IMR-90 (cell line): ENCODE measurements at regions not wholly inside any gene's neighbourhood (a gene's known extent, or its start where the extent isn't known, plus 50 kb on each side); places are given as distances from the start of the nearest gene placed in this dataset.

Experiments used
- ATAC-seq: fragments of 200-7000 bp; cut with Tn5 transposase; 2 replicates; pipeline ENCODE4 v1.9.1; 2020; ENCODE audit warnings: low read depth, mild to moderate bottlenecking, moderate library complexity
- BruUV-seq: library from RNA; stranded (reverse); fragments of 400-500 nt; replicated peaks from 2 replicates; lab custom pipeline; 2021; lab: Mats Ljungman, UMichigan
- CTCF ChIA-PET: fragments of 300-600 bp; formaldehyde crosslinking; extraction: SDS; loops from one replicate; lab custom pipeline; 2021; ENCODE audit warnings: antibody characterized with exemption; lab: Yijun Ruan, JAX
- POLR2A ChIA-PET: fragments of 300-600 bp; sonication (Branson Sonifier 250); formaldehyde crosslinking; loops from one replicate; lab custom pipeline; 2022; ENCODE audit warnings: antibody characterized with exemption; ENCODE audit not compliant: unreplicated experiment; lab: Charles Lee
- DNase-seq: peaks from one replicate; pipeline ENCODE4 v3.0.0; 2013
- H2AFZ ChIP-seq: replicated peaks from 2 replicates; pipeline ENCODE3; 2013; ENCODE audit warnings: low read length, mild to moderate bottlenecking; ENCODE audit not compliant: poor library complexity
- H2AK5ac ChIP-seq: 2 replicates; pipeline ENCODE4 v1.6.1; 2013; ENCODE audit warnings: low read depth, low read length, inconsistent platforms
- H2AK9ac ChIP-seq: replicated peaks from 2 replicates; pipeline ENCODE3; 2013; ENCODE audit warnings: mild to moderate bottlenecking, low read depth, low read length, moderate library complexity; ENCODE audit not compliant: poor library complexity
- H2BK120ac ChIP-seq: 2 replicates; pipeline ENCODE4 v1.6.1; 2013; ENCODE audit warnings: low read depth, low read length, inconsistent platforms
- H2BK15ac ChIP-seq: 3 replicates; pipeline ENCODE4 v1.6.1; 2013; ENCODE audit warnings: low read depth, low read length, inconsistent platforms
- H2BK20ac ChIP-seq: 2 replicates; pipeline ENCODE4 v1.6.1; 2013; ENCODE audit warnings: low read depth, mild to moderate bottlenecking, inconsistent platforms, low read length, moderate library complexity
- H2BK5ac ChIP-seq: 2 replicates; pipeline ENCODE4 v1.6.1; 2013; ENCODE audit warnings: mild to moderate bottlenecking, low read depth, low read length, inconsistent platforms; ENCODE audit not compliant: poor library complexity, severe bottlenecking
- H3K14ac ChIP-seq: replicated peaks from 2 replicates; pipeline ENCODE4 v1.6.1; 2013; ENCODE audit warnings: low read depth, low read length, inconsistent platforms
- H3K18ac ChIP-seq: 2 replicates; pipeline ENCODE4 v1.6.1; 2013; ENCODE audit warnings: low read depth, low read length, control low read depth
- H3K23ac ChIP-seq: 2 replicates; pipeline ENCODE4 v1.6.1; 2013; ENCODE audit warnings: low read depth, low read length, inconsistent platforms
- H3K27ac ChIP-seq: 2 replicates; pipeline ENCODE4 v1.5.1; 2013; ENCODE audit warnings: mild to moderate bottlenecking, control low read depth, low read length; ENCODE audit not compliant: insufficient read depth
- H3K27me3 ChIP-seq: 2 replicates; pipeline ENCODE4 v1.6.1; 2013; ENCODE audit warnings: low read length; ENCODE audit not compliant: control insufficient read depth, insufficient read depth
- H3K36me3 ChIP-seq: 2 replicates; pipeline ENCODE4 v1.6.1; 2013; ENCODE audit warnings: low read length, mixed read lengths; ENCODE audit not compliant: control insufficient read depth, insufficient read depth
- H3K4ac ChIP-seq: 2 replicates; pipeline ENCODE4 v1.6.1; 2013; ENCODE audit warnings: low read depth, low read length, inconsistent platforms
- H3K4me1 ChIP-seq: 2 replicates; pipeline ENCODE4 v1.6.1; 2013; ENCODE audit warnings: low read length, mixed read lengths; ENCODE audit not compliant: control insufficient read depth, insufficient read depth
- H3K4me2 ChIP-seq: 2 replicates; pipeline ENCODE4 v1.6.1; 2013; ENCODE audit warnings: low read depth, mild to moderate bottlenecking, control low read depth, low read length, moderate library complexity
- H3K4me3 ChIP-seq: 2 replicates; pipeline ENCODE4 v1.5.1; 2013; ENCODE audit warnings: low read depth, mild to moderate bottlenecking, control low read depth, low read length, moderate library complexity; ENCODE audit not compliant: insufficient read depth
- H3K56ac ChIP-seq: 2 replicates; pipeline ENCODE4 v1.6.1; 2013; ENCODE audit warnings: low read length, inconsistent platforms; ENCODE audit not compliant: insufficient read depth; ENCODE audit errors: extremely low read depth
- H3K79me1 ChIP-seq, 2 experiments: 2 replicates each; pipeline ENCODE4 v1.6.1; 2013; ENCODE audit warnings: low read length in 2 of 2, inconsistent platforms in 1 of 2, low read depth in 1 of 2
- H3K9ac ChIP-seq: 2 replicates; pipeline ENCODE4 v1.6.1; 2013; ENCODE audit warnings: low read depth, low read length, control low read depth
- H3K9me1 ChIP-seq: 2 replicates; pipeline ENCODE4 v1.6.1; 2013; ENCODE audit warnings: low read length, inconsistent platforms; ENCODE audit not compliant: insufficient read depth
- H3K9me3 ChIP-seq: 2 replicates; pipeline ENCODE4 v1.6.1; 2013; ENCODE audit warnings: low read length; ENCODE audit not compliant: control insufficient read depth, insufficient read depth
- H4K20me1 ChIP-seq: 2 replicates; pipeline ENCODE4 v1.6.1; 2013; ENCODE audit warnings: low read length, inconsistent platforms; ENCODE audit not compliant: insufficient read depth
- H4K5ac ChIP-seq: 2 replicates; pipeline ENCODE4 v1.6.1; 2013; ENCODE audit warnings: mild to moderate bottlenecking, low read depth, low read length, control low read depth
- H4K8ac ChIP-seq, 2 experiments: 2 replicates each; pipeline ENCODE4 v1.6.1; 2013; ENCODE audit warnings: low read depth in 2 of 2, low read length in 2 of 2, control low read depth in 1 of 2, inconsistent platforms in 1 of 2
- H4K91ac ChIP-seq: 2 replicates; pipeline ENCODE4 v1.6.1; 2013; ENCODE audit warnings: low read depth, low read length, inconsistent platforms; ENCODE audit not compliant: insufficient read depth
- CEBPB ChIP-seq: IDR thresholded peaks from 2 replicates; pipeline ENCODE4 v1.6.1; 2012; ENCODE audit warnings: low read depth, low read length, improper control_type of control experiment
- CHD1 ChIP-seq: IDR thresholded peaks from 2 replicates; pipeline ENCODE4 v1.6.1; 2012; ENCODE audit warnings: low read depth, low read length, improper control_type of control experiment
- CTCF ChIP-seq: conservative IDR thresholded peaks from 2 replicates; pipeline ENCODE4 v1.5.1; 2012; ENCODE audit warnings: mild to moderate bottlenecking, low read depth, low read length, improper control_type of control experiment
- ELK1 ChIP-seq: fragments of 150-350 bp; IDR thresholded peaks from 2 replicates; pipeline ENCODE4 v1.6.1; 2016; ENCODE audit warnings: low read depth, mild to moderate bottlenecking, low read length, moderate library complexity, borderline replicate concordance
- FOS ChIP-seq: fragments of 150-350 bp; IDR thresholded peaks from 2 replicates; pipeline ENCODE4 v1.6.1; 2016; ENCODE audit warnings: low read depth, low read length
- MAFK ChIP-seq: IDR thresholded peaks from 2 replicates; pipeline ENCODE4 v1.6.1; 2012; ENCODE audit warnings: low read depth, low read length, improper control_type of control experiment
- MXI1 ChIP-seq: IDR thresholded peaks from 2 replicates; pipeline ENCODE4 v1.6.1; 2012; ENCODE audit warnings: low read depth, mild to moderate bottlenecking, low read length, moderate library complexity, borderline replicate concordance
- NFE2L2 ChIP-seq: fragments of 150-350 bp; IDR thresholded peaks from 2 replicates; pipeline ENCODE4 v1.6.1; 2016; ENCODE audit warnings: low read depth, mild to moderate bottlenecking, low read length
- POLR2A ChIP-seq: IDR thresholded peaks from 2 replicates; pipeline ENCODE4 v1.6.1; 2012; ENCODE audit warnings: mild to moderate bottlenecking, low read depth, low read length
- RAD21 ChIP-seq: IDR thresholded peaks from 2 replicates; pipeline ENCODE4 v1.6.1; 2012; ENCODE audit warnings: low read length, improper control_type of control experiment
- RCOR1 ChIP-seq: IDR thresholded peaks from 2 replicates; pipeline ENCODE4 v1.6.1; 2012; ENCODE audit warnings: mild to moderate bottlenecking, low read length, improper control_type of control experiment; ENCODE audit not compliant: insufficient replicate concordance
- RFX5 ChIP-seq: IDR thresholded peaks from 2 replicates; pipeline ENCODE4 v1.8.0; 2012; ENCODE audit warnings: low read depth, mild to moderate bottlenecking, low read length, moderate library complexity
- SMC3 ChIP-seq: fragments of 150-350 bp; IDR thresholded peaks from 2 replicates; pipeline ENCODE4 v1.6.1; 2016; ENCODE audit warnings: low read depth, mild to moderate bottlenecking, antibody characterized with exemption, low read length, moderate library complexity
- USF2 ChIP-seq: fragments of 150-350 bp; IDR thresholded peaks from 2 replicates; pipeline ENCODE4 v1.6.1; 2017; ENCODE audit warnings: mild to moderate bottlenecking, antibody characterized with exemption, low read length, low read depth
- dilution Hi-C: fragments of 300-500 bp; cut with HindIII; formaldehyde crosslinking; loops from one replicate; pipeline ENCODE4 v1.14.3; 2018; ENCODE audit warnings: low sequenced_read_pairs; ENCODE audit not compliant: unreplicated experiment
- in situ Hi-C: fragments of 300-500 bp; cut with MboI; formaldehyde crosslinking; loops from 3 replicates; pipeline ENCODE4 v1.14.3; 2019; ENCODE audit warnings: low sequenced_read_pairs, inconsistent platforms, mixed read lengths
- intact Hi-C: fragments of 100-400 bp; cut with micrococcal nuclease; formaldehyde crosslinking; loops from 2 replicates; pipeline ENCODE4 v1.10.0; 2022

- Histone ChIP-seq H3K27ac (no peak overlapping the region), H4K8ac (no peak overlapping the region), H4K91ac (no peak overlapping the region), H2BK20ac (no peak overlapping the region), H4K5ac (no peak overlapping the region), H3K9ac (no peak overlapping the region), H3K4me1 (no peaks in the 10 kb centered on the region), H3K9me1 (no peaks in the 10 kb centered on the region), H2AK5ac (no peak overlapping the region), H3K4me3 (no peak overlapping the region), H3K36me3 (no peaks in the 10 kb centered on the region), H3K4ac (no peak overlapping the region), H3K23ac (no peak overlapping the region), H2BK120ac (no peak overlapping the region), H4K20me1 (no peaks in the 10 kb centered on the region), H3K18ac (no peak overlapping the region), H3K27me3 (no peaks in the 10 kb centered on the region), H2BK5ac (no peak overlapping the region), H3K4me2 (no peak overlapping the region), H3K79me1 (no peaks in the 10 kb centered on the region), H2BK15ac (no peak overlapping the region), H2AK9ac (no peak overlapping the region), H3K9me3 (peaks cover 9% of the 10 kb centered on the region), H3K56ac (no peak overlapping the region), H2AFZ (no peak overlapping the region), H3K14ac (no peak overlapping the region)
- no TSS peak for BruUV-seq
- ATAC-seq, result no peak
- ChIA-PET CTCF (no interaction called here), POLR2A (no interaction called here)
- intact Hi-C loops (no loop called here), in situ Hi-C loops (no loop called here), dilution Hi-C loops (no loop called here)
- TF ChIP-seq CHD1 (no peak), CTCF (no peak), MXI1 (no peak), POLR2A (no peak), RFX5 (no peak), NFE2L2 (no peak), CEBPB (no peak), FOS (no peak), USF2 (no peak), RCOR1 (no peak), RAD21 (no peak), SMC3 (no peak), ELK1 (no peak), MAFK (no peak)
- DNase-seq, result no peak
Measured at GRCh38 chr1:242870966-242871365, 346.5 kb upstream of the PLD5 start.
